SK-N-MC (cell line): ENCODE measurements at regions not wholly inside any gene's neighbourhood (a gene's known extent, or its start where the extent isn't known, plus 50 kb on each side); places are given as distances from the start of the nearest gene placed in this dataset.

Experiments
- EZH2 ChIP-seq: fragments of 200-600 bp; sonication (generic); IDR thresholded peaks from one replicate; pipeline ENCODE4 v1.6.1; 2017; ENCODE audit warnings: antibody characterized with exemption
- FOXP2 ChIP-seq: optimal IDR thresholded peaks from 2 replicates; pipeline ENCODE3; 2011; ENCODE audit warnings: mild to moderate bottlenecking, moderate library complexity; ENCODE audit not compliant: insufficient read depth; ENCODE audit errors: extremely low read length, control extremely low read depth
- POLR2AphosphoS5 ChIP-seq: IDR thresholded peaks from 2 replicates; pipeline ENCODE4 v1.6.1; 2012; ENCODE audit warnings: mild to moderate bottlenecking, low read depth, low read length, borderline replicate concordance

GRCh38 chr2:16079637-16080036 lies 139.3 kb downstream of the MYCN start:
- TF ChIP-seq EZH2 (no peak), POLR2AphosphoS5 (no peak), FOXP2 (no peak)
